Stomach (tissue), 8 donors: ENCODE measurements at regions not wholly inside any gene's neighbourhood (a gene's known extent, or its start where the extent isn't known, plus 50 kb on each side); places are given as distances from the start of the nearest gene placed in this dataset.

Experiments
- DNase-seq, 2 donors: peaks; one replicate each; pipeline versions ENCODE4 v3.0.0 to v3.0.0-alpha.2; 2013 to 2019
- H3K27ac ChIP-seq, 5 donors: fragments of 200-600 bp in 4 of 5; sonication (generic) in 4 of 5; one replicate each; pipeline ENCODE4 v1.5.1; 2013 to 2019; ENCODE audit warnings: mild to moderate bottlenecking in 1 of 5, moderate library complexity in 1 of 5
- H3K27me3 ChIP-seq, 3 donors: fragments of 200-600 bp; sonication (generic); one replicate each; pipeline ENCODE4 v1.5.1; 2017 to 2019; ENCODE audit warnings: mixed run types in 1 of 3
- H3K36me3 ChIP-seq, 4 donors: fragments of 200-600 bp; sonication (generic); 1 replicate in 3 of 4; 2 replicates in 1 of 4; pipeline ENCODE4 v1.5.1; 2016 to 2019
- H3K4me1 ChIP-seq, 4 donors: fragments of 200-600 bp; sonication (generic); one replicate each; pipeline ENCODE4 v1.5.1; 2016 to 2019
- H3K4me3 ChIP-seq, 4 donors: fragments of 200-600 bp; sonication (generic) in 3 of 4; one replicate each; pipeline ENCODE4 v1.5.1; 2016 to 2019; ENCODE audit warnings: mild to moderate bottlenecking in 1 of 4
- H3K9me3 ChIP-seq, 4 donors: fragments of 200-600 bp; sonication (generic); one replicate each; pipeline ENCODE4 v1.5.1; 2016 to 2019
- CTCF ChIP-seq, 7 experiments: fragments of 450-650 bp in 4 of 7; fragments of 200-600 bp in 3 of 7; sonication (generic) in 3 of 7; IDR thresholded peaks; one replicate each; pipeline ENCODE4 v1.5.1; 2016 to 2019; ENCODE audit warnings: antibody characterized with exemption in 7 of 7, control low read depth in 2 of 7, mild to moderate bottlenecking in 1 of 7
- EP300 ChIP-seq: sonication (generic); formaldehyde crosslinking; IDR thresholded peaks from one replicate; pipeline ENCODE4 v1.6.1; 2017; ENCODE audit warnings: antibody characterized with exemption
- POLR2A ChIP-seq, 4 donors: fragments of 450-650 bp; IDR thresholded peaks; one replicate each; pipeline ENCODE4 v1.6.1; 2016; ENCODE audit warnings: antibody characterized with exemption in 4 of 4, control low read depth in 2 of 4, mild to moderate bottlenecking in 1 of 4, moderate library complexity in 1 of 4
- POLR2AphosphoS5 ChIP-seq, 3 donors: sonication (generic); formaldehyde crosslinking; IDR thresholded peaks; one replicate each; pipeline ENCODE4 v1.6.1; 2016; ENCODE audit warnings: antibody characterized with exemption in 3 of 3
- WGBS, 5 donors: extraction: QIAGEN DNeasy Blood & Tissue Kit in 3 of 5; methylation state at CpG; one replicate each; pipeline versions ENCODE4 v1.1.5 to v1.1.7; 2013 to 2018; 5-methylcytosine and 5-hydroxymethylcytosine counted together
- intact Hi-C: fragments of 100-400 bp; cut with DNase I; formaldehyde crosslinking; loops from one replicate; pipeline ENCODE4 v1.15.1; 2023; ENCODE audit warnings: low total_unique reads
- donor health status: healthy with polysubstance abuse.
- donor health status: Bipolar disorder and iron deficiency.
- donor health status: healthy.

GRCh38 chr5:87015901-87016300 lies 251.8 kb upstream of the RASA1 start:
- no peak overlapping the region for H3K4me3 ChIP-seq
- no peak for DNase-seq
- H3K9me3 ChIP-seq = no peaks in the 10 kb centered on the region
- TF ChIP-seq POLR2AphosphoS5 (IDR thresholded peaks at IDR 0.05) (no peak), CTCF (IDR thresholded peaks at IDR 0.05) (no peak), POLR2A (IDR thresholded peaks at IDR 0.05) (no peak), EP300 (no peak)
- H3K36me3 ChIP-seq = no peaks in the 10 kb centered on the region
- peaks cover 7 to 15% (median 10%) of the 10 kb centered on the region in 4 donors for H3K4me1 ChIP-seq
- H3K27me3 ChIP-seq = no peaks in the 10 kb centered on the region
- 55 to 70% (median 63%) methylated on average over 1 of the region's 1 CpG for WGBS, 5 donors
- no peak overlapping the region for H3K27ac ChIP-seq
- intact Hi-C loops = no loop called here

DNA sequence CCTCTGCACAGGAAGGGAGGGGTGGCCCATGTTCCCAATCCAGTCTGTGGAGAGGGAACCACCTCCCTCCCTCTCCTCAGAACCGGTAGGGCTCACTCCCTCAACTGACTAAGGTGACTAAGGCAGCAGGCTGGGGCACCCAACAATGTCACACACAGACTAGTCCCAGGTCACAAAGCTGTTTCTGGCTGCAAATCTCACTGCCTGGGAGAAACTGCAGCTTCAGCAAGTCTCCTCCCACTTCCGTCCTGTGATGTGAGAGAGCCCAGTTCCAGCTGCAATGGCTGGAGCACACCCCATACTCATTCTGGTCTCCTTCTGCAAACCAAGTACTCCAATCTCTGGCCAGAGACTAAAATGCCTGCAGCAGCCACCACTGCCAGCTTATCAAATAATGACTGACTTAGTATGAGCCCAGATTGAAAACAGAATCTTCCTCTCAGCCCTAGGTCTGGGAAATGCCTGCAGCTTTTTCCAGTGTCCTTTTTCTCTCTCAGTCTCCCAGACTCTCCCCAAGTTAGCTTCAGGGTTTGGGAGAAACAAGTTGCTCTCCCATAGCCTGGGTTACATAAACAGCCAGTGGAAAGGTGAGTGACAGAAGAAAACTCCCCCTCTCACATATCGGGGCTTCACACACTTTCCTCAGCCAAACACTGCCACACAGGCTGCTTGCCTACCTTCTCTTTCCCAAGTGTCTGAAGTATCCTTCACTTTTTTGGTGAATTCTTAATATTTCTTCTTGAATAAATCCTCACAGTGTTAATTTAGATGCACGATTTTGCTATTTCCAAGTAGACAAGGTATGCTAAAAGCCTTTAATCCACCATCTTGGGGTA lies 247.4 kb upstream of the RASA1 start:
- peaks cover 0 to 7% (median 0%) of the 10 kb centered on the region in 4 donors for H3K9me3 ChIP-seq
- H3K36me3 ChIP-seq = no peaks in the 10 kb centered on the region
- peak in 1 of 2 donors; percentile 70 for DNase-seq
- no peak overlapping the region for H3K4me3 ChIP-seq
- WGBS, 5 donors = 18 to 35% (median 29%) methylated on average over 4 of the region's 4 CpGs
- TF ChIP-seq EP300 (no peak), POLR2A (IDR thresholded peaks at IDR 0.05) (no peak), CTCF (IDR thresholded peaks at IDR 0.05) (no peak), POLR2AphosphoS5 (IDR thresholded peaks at IDR 0.05) (no peak)
- no peak overlapping the region for H3K27ac ChIP-seq
- intact Hi-C loops = no loop called here
- peaks cover 7 to 15% (median 10%) of the 10 kb centered on the region in 4 donors for H3K4me1 ChIP-seq
- H3K27me3 ChIP-seq = no peaks in the 10 kb centered on the region

- H3K4me3 ChIP-seq = no peak overlapping the region
- peaks cover 7 to 15% (median 10%) of the 10 kb centered on the region in 4 donors for H3K4me1 ChIP-seq
- WGBS, 5 donors = 45 to 67% (median 49%) methylated on average over 6 of the region's 6 CpGs
- TF ChIP-seq POLR2AphosphoS5 (IDR thresholded peaks at IDR 0.05) (no peak), CTCF (IDR thresholded peaks at IDR 0.05) (no peak), POLR2A (IDR thresholded peaks at IDR 0.05) (no peak), EP300 (no peak)
- no peaks in the 10 kb centered on the region for H3K36me3 ChIP-seq
- no peak overlapping the region for H3K27ac ChIP-seq
- peaks cover 0 to 7% (median 0%) of the 10 kb centered on the region in 4 donors for H3K9me3 ChIP-seq
- intact Hi-C loops = no loop called here
- no peaks in the 10 kb centered on the region for H3K27me3 ChIP-seq
- no peak for DNase-seq
Measured at GRCh38 chr5:87022415-87022814, 245.3 kb upstream of the RASA1 start.

- 63 to 68% (median 68%) methylated on average over 1 of the region's 1 CpG for WGBS, 5 donors
- Histone ChIP-seq H3K27ac (no peak overlapping the region), H3K36me3 (no peaks in the 10 kb centered on the region), H3K4me1 (no peaks in the 10 kb centered on the region), H3K27me3 (peaks cover 0 to 4% (median 0%) of the 10 kb centered on the region in 3 donors), H3K9me3 (peaks cover 0 to 7% (median 0%) of the 10 kb centered on the region in 4 donors), H3K4me3 (no peak overlapping the region)
- DNase-seq = no peak
- TF ChIP-seq CTCF (IDR thresholded peaks at IDR 0.05) (no peak), POLR2A (IDR thresholded peaks at IDR 0.05) (no peak), EP300 (no peak), POLR2AphosphoS5 (IDR thresholded peaks at IDR 0.05) (no peak)
- intact Hi-C loops = no loop called here
Measured at GRCh38 chr5:87027570-87027969, 240.1 kb upstream of the RASA1 start.
